ENCODE measurements at regions not wholly inside any gene's neighbourhood (a gene's known extent, or its start where the extent isn't known, plus 50 kb on each side); places are given as distances from the start of the nearest gene placed in this dataset.
"Not testable (repeated sequence)": the region's sequence is repeated elsewhere in the genome, so short reads cannot be mapped to it uniquely, and the experiment has no call there.

- Histone ChIP-seq H3K4me1 (ENCODE audit: control insufficient read depth in 5 of 5, insufficient read depth in 5 of 5, low read length in 5 of 5) (no peaks in the 10 kb centered on the region), H3K27ac (ENCODE audit: low read depth in 1 of 2, low read length in 1 of 2) (no peak overlapping the region), H3K9me3 (ENCODE audit: control insufficient read depth in 4 of 4, insufficient read depth in 3 of 4, low read length in 3 of 4) (peaks cover 0 to 7% (median 1%) of the 10 kb centered on the region in 4 donors), H3K27me3 (ENCODE audit: control insufficient read depth in 3 of 3, insufficient read depth in 3 of 3, low read length in 2 of 3) (no peaks in the 10 kb centered on the region), H3K4me3 (no peak overlapping the region), H3K9ac (ENCODE audit: insufficient read depth in 1 of 2, low read length in 2 of 2) (no peak overlapping the region), H3K36me3 (ENCODE audit: control insufficient read depth in 4 of 4, insufficient read depth in 4 of 4, low read length in 4 of 4) (no peaks in the 10 kb centered on the region)
- ATAC-seq (ENCODE audit: insufficient read depth, low FRiP score) = no peak
- no peak for TF ChIP-seq CTCF (IDR thresholded peaks at IDR 0.05; ENCODE audit: control extremely low read depth, extremely low read depth)
- 75 to 83% methylated on average over 12 of the region's 12 CpGs for WGBS, 2 donors
- DNase-seq = no peak
Observed at GRCh38 chrX:489820-490219, 103.1 kb upstream of the PPP2R3B start.

DNA sequence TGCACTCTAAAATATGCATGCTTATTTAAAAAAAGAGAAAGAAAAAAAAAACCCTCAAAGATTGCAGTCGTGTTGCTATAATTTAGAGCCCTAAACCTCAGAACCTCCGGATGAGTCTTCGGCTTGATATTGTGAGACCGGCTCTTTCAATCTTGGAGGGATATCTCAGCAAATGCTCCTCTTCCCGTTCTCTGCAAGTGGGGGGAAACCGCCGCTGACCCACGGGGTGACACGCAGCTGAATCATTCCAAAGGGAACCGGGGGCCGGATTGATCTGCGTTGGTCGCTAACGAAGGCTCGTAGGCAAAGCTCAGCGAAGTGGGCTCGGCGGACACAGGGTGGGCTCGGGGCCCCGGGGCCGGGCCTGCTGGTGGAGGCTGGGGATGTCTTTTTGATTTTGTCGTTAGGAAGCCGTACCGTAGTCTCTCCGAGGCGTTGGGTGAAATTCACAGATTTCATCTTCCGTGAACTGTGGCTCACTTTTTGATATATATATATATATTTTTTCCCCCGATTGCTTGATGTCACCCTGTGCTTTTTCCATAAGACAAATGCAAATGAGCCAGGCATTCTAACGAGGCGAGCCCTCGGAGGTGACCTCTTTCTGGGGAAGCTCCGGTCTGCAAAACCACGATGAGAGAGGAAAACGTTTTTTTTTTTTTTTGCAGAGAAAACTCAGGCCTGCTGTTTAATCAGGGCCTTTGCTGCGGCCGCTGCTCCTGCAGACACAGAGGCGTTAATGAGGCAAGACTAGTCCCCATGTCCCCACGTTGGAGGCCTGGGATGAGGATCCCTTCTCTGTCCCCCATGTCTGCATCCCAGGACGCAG, 110.7 kb upstream of the PPP2R3B start:
- no peak for DNase-seq

DNA sequence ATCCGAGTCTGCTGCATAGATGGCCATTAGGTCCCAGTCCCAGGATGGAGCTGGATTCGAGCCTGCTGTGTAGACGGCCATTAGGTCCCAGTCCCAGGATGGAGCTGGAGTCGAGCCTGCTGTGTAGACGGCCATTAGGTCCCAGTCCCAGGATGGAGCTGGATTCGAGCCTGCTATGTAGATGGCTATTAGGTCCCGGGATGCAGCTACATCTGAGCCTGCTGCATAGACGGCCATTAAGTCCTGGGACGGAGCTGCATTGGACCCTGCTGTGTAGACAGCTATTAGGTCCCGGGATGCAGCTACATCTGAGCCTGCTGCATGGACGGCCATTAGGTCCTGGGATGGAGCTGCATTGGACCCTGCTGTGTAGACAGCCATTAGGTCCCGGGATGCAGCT, 112.2 kb upstream of the PPP2R3B start:
- H3K9me3 ChIP-seq (ENCODE audit: control insufficient read depth in 4 of 4, insufficient read depth in 3 of 4, low read length in 3 of 4) = peaks cover 0 to 16% (median 4%) of the 10 kb centered on the region in 4 donors
- not testable (repeated sequence) for DNase-seq; H3K27ac ChIP-seq (ENCODE audit: low read depth in 1 of 2, low read length in 1 of 2); ATAC-seq (ENCODE audit: insufficient read depth, low FRiP score); H3K36me3 ChIP-seq (ENCODE audit: control insufficient read depth in 4 of 4, insufficient read depth in 4 of 4, low read length in 4 of 4); H3K9ac ChIP-seq (ENCODE audit: insufficient read depth in 1 of 2, low read length in 2 of 2); H3K4me3 ChIP-seq; H3K4me1 ChIP-seq (ENCODE audit: control insufficient read depth in 5 of 5, insufficient read depth in 5 of 5, low read length in 5 of 5)
- peaks cover 0 to 17% (median 4%) of the 10 kb centered on the region in 3 donors for H3K27me3 ChIP-seq (ENCODE audit: control insufficient read depth in 3 of 3, insufficient read depth in 3 of 3, low read length in 2 of 3)
- WGBS, 2 donors = 71 to 79% methylated on average over 12 of the region's 12 CpGs

More for the DNA sequence above, 110.7 kb upstream of the PPP2R3B start:
- Histone ChIP-seq H3K27me3 (ENCODE audit: control insufficient read depth in 3 of 3, insufficient read depth in 3 of 3, low read length in 2 of 3) (peaks cover 0 to 17% (median 4%) of the 10 kb centered on the region in 3 donors), H3K36me3 (ENCODE audit: control insufficient read depth in 4 of 4, insufficient read depth in 4 of 4, low read length in 4 of 4) (no peaks in the 10 kb centered on the region), H3K9me3 (ENCODE audit: control insufficient read depth in 4 of 4, insufficient read depth in 3 of 4, low read length in 3 of 4) (peaks cover 0 to 23% (median 4%) of the 10 kb centered on the region in 4 donors), H3K4me1 (ENCODE audit: control insufficient read depth in 5 of 5, insufficient read depth in 5 of 5, low read length in 5 of 5) (no peaks in the 10 kb centered on the region), H3K27ac (ENCODE audit: low read depth in 1 of 2, low read length in 1 of 2) (no peak overlapping the region), H3K9ac (ENCODE audit: insufficient read depth in 1 of 2, low read length in 2 of 2) (no peak overlapping the region), H3K4me3 (no peak overlapping the region)
- TF ChIP-seq CTCF (IDR thresholded peaks at IDR 0.05; ENCODE audit: control extremely low read depth, extremely low read depth) = no peak
- ATAC-seq (ENCODE audit: insufficient read depth, low FRiP score) = no peak
- 55 to 61% methylated on average over 39 of the region's 39 CpGs for WGBS, 2 donors

GRCh38 chrX:499870-500364, 113.2 kb upstream of the PPP2R3B start:
- no peak for DNase-seq
- no peak overlapping the region for H3K9ac ChIP-seq (ENCODE audit: insufficient read depth in 1 of 2, low read length in 2 of 2)
- no peak overlapping the region for H3K4me3 ChIP-seq
- TF ChIP-seq CTCF (IDR thresholded peaks at IDR 0.05; ENCODE audit: control extremely low read depth, extremely low read depth) = no peak
- no peaks in the 10 kb centered on the region for H3K36me3 ChIP-seq (ENCODE audit: control insufficient read depth in 4 of 4, insufficient read depth in 4 of 4, low read length in 4 of 4)
- H3K27ac ChIP-seq (ENCODE audit: low read depth in 1 of 2, low read length in 1 of 2) = no peak overlapping the region
- no peak for ATAC-seq (ENCODE audit: insufficient read depth, low FRiP score)
- H3K27me3 ChIP-seq (ENCODE audit: control insufficient read depth in 3 of 3, insufficient read depth in 3 of 3, low read length in 2 of 3) = peaks cover 0 to 17% (median 4%) of the 10 kb centered on the region in 3 donors
- no peaks in the 10 kb centered on the region for H3K4me1 ChIP-seq (ENCODE audit: control insufficient read depth in 5 of 5, insufficient read depth in 5 of 5, low read length in 5 of 5)
- H3K9me3 ChIP-seq (ENCODE audit: control insufficient read depth in 4 of 4, insufficient read depth in 3 of 4, low read length in 3 of 4) = peaks cover 0 to 16% (median 4%) of the 10 kb centered on the region in 4 donors
- 4% methylated on average over 21 of the region's 21 CpGs for WGBS, 2 donors

All from lung (tissue), 11 donors.